Esophagus muscularis mucosa (tissue), 4 donors: ENCODE measurements at regions not wholly inside any gene's neighbourhood (a gene's known extent, or its start where the extent isn't known, plus 50 kb on each side); places are given as distances from the start of the nearest gene placed in this dataset.

Experiments used
- CTCF ChIP-seq, 3 experiments: fragments of 200-600 bp in 2 of 3; fragments of 450-650 bp in 1 of 3; sonication (generic) in 2 of 3; IDR thresholded peaks; one replicate each; pipeline ENCODE4 v1.5.1; 2017 to 2019; ENCODE audit warnings: antibody characterized with exemption in 3 of 3, mild to moderate bottlenecking in 2 of 3, moderate library complexity in 1 of 3
- EP300 ChIP-seq: sonication (generic); formaldehyde crosslinking; IDR thresholded peaks from one replicate; pipeline ENCODE4 v1.6.1; 2017; ENCODE audit warnings: antibody characterized with exemption
- POLR2A ChIP-seq: fragments of 450-650 bp; IDR thresholded peaks from one replicate; pipeline ENCODE4 v1.6.1; 2017; ENCODE audit warnings: antibody characterized with exemption, moderate library complexity, mild to moderate bottlenecking, low read depth

- TF ChIP-seq CTCF (IDR thresholded peaks at IDR 0.05) (no peak), EP300 (no peak), POLR2A (no peak)
These were observed 941.4 kb downstream of the PLOD2 start for GRCh38 chr3:145219355-145220235.
